ENCODE measurements at regions not wholly inside any gene's neighbourhood (a gene's known extent, or its start where the extent isn't known, plus 50 kb on each side); places are given as distances from the start of the nearest gene placed in this dataset.

- DNase-seq = no peak
Observed at GRCh38 chr6:141035312-141036200, 1097.2 kb upstream of the GJE1 start.

- no peak for DNase-seq
Observed at GRCh38 chr6:141033101-141033500, 1099.6 kb upstream of the GJE1 start.

- no peak for DNase-seq
Observed at GRCh38 chr6:141029908-141030307, 1102.8 kb upstream of the GJE1 start.

- DNase-seq = no peak
Observed at GRCh38 chr6:141028791-141029280, 1103.9 kb upstream of the GJE1 start.

GRCh38 chr6:141026504-141026903 is 1106.2 kb upstream of the GJE1 start:
- DNase-seq = no peak

- DNase-seq = no peak
Observed at GRCh38 chr6:141024526-141024925, 1108.2 kb upstream of the GJE1 start.

GRCh38 chr6:141017941-141018340 is 1114.8 kb upstream of the GJE1 start:
- DNase-seq = no peak

GRCh38 chr6:141000917-141001316 is 1131.8 kb upstream of the GJE1 start:
- no peak for DNase-seq

GRCh38 chr6:140993515-140993914 is 1139.2 kb upstream of the GJE1 start:
- DNase-seq = no peak

GRCh38 chr6:140992678-140993077 is 1140.0 kb upstream of the GJE1 start:
- DNase-seq = no peak

- no peak for DNase-seq
Observed at GRCh38 chr6:140988780-140989179, 1143.9 kb upstream of the GJE1 start.

- no peak for DNase-seq
Observed at GRCh38 chr6:140987364-140988155, 1145.2 kb upstream of the GJE1 start.

- DNase-seq = no peak
Observed at GRCh38 chr6:140985679-140986275, 1146.9 kb upstream of the GJE1 start.

- no peak for DNase-seq
Observed at GRCh38 chr6:140980265-140980887, 1152.3 kb upstream of the GJE1 start.

- DNase-seq = no peak
Observed at GRCh38 chr6:140979642-140980091, 1153.1 kb upstream of the GJE1 start.

- DNase-seq = no peak
Observed at GRCh38 chr6:140977403-140977802, 1155.3 kb upstream of the GJE1 start.

GRCh38 chr6:140976806-140977205 is 1155.9 kb upstream of the GJE1 start:
- DNase-seq = no peak

GRCh38 chr6:140970485-140970884 is 1162.2 kb upstream of the GJE1 start:
- DNase-seq = no peak

GRCh38 chr6:140968062-140968461 is 1164.7 kb upstream of the GJE1 start:
- DNase-seq = no peak

GRCh38 chr6:140966676-140967075 is 1166.0 kb upstream of the GJE1 start:
- no peak for DNase-seq

- no peak for DNase-seq
Observed at GRCh38 chr6:140960566-140960965, 1172.2 kb upstream of the GJE1 start.

GRCh38 chr6:140957386-140957785 is 1175.3 kb upstream of the GJE1 start:
- no peak for DNase-seq
